GM20431 (cell line): ENCODE measurements at regions not wholly inside any gene's neighbourhood (a gene's known extent, or its start where the extent isn't known, plus 50 kb on each side); places are given as distances from the start of the nearest gene placed in this dataset.
"Not testable (repeated sequence)": the region's sequence is repeated elsewhere in the genome, so short reads cannot be mapped to it uniquely, and the experiment has no call there.

Experiments
- in situ Hi-C: fragments of 300-500 bp; cut with MseI, MboI; formaldehyde crosslinking; loops from one replicate; pipeline ENCODE4 v1.15.0; 2020; ENCODE audit warnings: low sequenced_read_pairs; ENCODE audit not compliant: unreplicated experiment

GRCh38 chr1:199612976-199613774 is 414.3 kb upstream of the NR5A2 start:
- in situ Hi-C loops: no loop called here

- in situ Hi-C loops: no loop called here
These were observed 410.6 kb upstream of the NR5A2 start for GRCh38 chr1:199616947-199617346.

- in situ Hi-C loops: no loop called here
These were observed 408.3 kb upstream of the NR5A2 start for GRCh38 chr1:199619223-199619622.

- in situ Hi-C loops: not testable (repeated sequence)
These were observed 401.3 kb upstream of the NR5A2 start for GRCh38 chr1:199626228-199626627.

GRCh38 chr1:199629624-199630023 is 397.9 kb upstream of the NR5A2 start:
- in situ Hi-C loops: no loop called here

DNA sequence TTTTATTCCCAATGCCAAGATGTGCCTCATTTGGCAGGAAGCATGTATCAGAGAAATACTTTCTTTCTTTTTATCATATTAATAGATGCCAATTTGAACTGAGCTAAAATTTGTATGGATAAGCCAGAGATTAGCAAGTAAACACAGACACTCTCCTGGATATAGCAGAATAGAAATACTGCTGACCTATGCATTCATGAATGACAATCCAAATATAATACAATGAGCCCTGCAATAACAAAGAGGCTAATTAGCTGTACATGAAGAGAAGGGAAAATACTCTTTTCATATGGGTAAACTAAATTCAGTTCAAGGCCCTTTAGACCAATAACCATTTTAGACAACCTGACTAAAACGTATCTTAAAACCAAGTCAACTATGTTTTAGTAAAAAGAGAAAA is 388.1 kb upstream of the NR5A2 start:
- in situ Hi-C loops: no loop called here

GRCh38 chr1:199641531-199641930 is 386.0 kb upstream of the NR5A2 start:
- in situ Hi-C loops: no loop called here

DNA sequence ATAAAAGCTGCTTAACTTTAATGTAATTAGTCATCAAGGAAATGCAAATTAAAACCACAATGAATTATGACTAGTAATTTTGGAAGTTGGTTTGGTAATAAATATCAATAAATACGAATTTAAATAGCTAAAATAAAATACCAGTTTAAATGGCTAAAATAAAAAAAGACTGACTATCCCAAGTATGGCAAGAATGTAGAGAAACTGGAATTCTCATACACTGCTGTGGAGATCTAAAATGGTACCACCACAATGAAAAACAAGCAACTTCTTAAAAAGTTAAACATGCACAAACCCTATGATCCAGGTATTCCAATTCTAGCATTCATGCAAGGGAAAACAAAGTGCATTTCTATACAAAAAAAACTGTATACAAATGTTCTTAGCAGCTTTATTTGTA is 382.6 kb upstream of the NR5A2 start:
- in situ Hi-C loops: no loop called here

- in situ Hi-C loops: no loop called here
These were observed 380.7 kb upstream of the NR5A2 start for GRCh38 chr1:199646761-199647160.

DNA sequence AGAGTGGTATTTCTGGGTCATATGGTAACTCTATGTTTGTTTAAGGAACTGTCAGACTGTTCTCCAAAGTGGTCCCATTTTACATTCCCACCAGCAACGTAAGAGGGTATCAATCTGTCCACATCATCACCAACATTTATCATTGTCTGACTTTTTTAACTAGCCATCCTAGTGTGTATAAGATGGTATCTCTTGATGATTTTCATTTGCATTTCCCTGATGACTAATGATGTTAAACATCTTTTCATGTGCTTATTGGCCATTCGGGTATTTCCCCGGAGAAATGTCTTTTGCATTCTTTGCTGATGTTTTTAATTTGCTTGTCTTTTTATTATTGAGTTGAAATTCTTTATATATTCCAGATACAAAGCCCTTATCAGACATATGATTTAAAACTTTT is 370.1 kb upstream of the NR5A2 start:
- in situ Hi-C loops: no loop called here

DNA sequence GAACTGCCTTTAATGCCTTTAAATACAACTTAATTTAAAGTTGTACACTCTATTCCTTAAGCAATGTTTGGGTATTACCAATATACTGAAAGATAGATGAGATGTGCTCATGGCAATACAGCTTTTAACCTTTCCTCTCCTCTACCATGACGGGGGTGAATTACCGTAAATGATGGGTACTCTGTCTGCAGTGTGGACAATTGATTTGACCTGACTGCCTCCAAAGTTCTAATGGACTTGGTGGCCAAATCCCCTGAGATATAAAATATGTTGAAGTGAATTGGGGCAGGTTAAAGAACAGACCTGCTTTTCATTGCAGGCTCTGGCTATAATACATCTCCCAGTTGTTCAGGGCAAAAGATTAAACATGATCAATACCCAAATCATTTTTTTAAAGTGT is 367.4 kb upstream of the NR5A2 start:
- in situ Hi-C loops: no loop called here

DNA sequence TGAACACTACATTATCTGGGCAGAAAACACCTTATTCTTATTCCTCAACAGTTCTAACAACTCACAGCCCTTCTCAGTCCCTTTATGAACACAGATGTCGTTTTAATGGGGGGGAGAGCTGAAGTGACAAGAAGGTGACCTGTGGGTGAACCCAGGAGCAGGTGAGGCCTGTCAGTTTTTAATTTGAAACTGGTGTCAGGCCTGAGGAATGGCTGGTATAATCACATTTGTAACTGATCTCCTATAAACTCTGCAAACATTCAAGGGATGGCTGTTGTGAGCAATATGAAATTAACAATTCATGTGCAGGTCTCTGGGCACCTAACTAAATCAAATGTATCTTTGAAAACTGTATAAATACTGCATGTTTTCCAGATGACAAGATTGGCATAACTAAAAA is 362.1 kb upstream of the NR5A2 start:
- in situ Hi-C loops: no loop called here

DNA sequence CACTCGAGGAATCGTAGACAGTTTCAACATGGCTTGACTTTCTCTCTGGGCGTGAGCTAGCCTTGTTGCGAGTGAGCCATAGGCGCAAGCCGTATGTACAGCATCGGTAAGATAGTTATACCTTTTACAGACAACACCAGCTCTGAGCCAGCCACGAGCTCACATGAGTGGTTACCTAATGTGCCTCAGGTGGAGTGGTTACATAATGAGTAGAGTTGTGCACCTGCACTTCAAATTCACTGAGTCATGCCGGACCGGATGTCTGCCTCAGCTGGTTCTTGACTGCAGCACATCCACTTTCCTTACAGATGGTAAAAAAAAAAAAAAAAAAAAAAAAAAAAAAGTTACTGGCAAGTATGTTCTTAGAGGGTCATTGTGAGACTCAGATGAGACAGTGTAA is 360.4 kb upstream of the NR5A2 start:
- in situ Hi-C loops: no loop called here

GRCh38 chr1:199669916-199670315 is 357.6 kb upstream of the NR5A2 start:
- in situ Hi-C loops: no loop called here

DNA sequence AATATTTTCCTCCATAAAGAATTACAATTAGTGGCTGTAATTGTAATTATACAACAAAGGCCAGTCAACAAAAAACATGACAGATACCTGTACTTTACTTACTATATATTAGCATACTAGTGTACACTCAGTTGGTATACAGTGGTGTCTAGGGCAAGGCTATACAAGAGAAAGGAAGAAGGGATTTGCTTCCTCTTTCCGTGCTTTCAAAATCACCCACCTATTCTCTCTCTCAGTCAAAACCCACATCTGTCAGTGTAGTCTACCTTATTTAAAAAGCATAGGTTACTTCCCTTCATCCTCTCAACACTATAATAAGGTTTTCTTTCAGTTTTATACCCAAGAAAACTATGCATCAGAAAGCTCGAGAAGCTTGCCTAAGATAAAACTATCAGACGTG is 355.8 kb upstream of the NR5A2 start:
- in situ Hi-C loops: no loop called here

- in situ Hi-C loops: loop anchor here (25.0 kb wide), 1 partner anchor 836 kb away; no protein-coding TSS in a partner anchor
These were observed 351.6 kb upstream of the NR5A2 start for GRCh38 chr1:199675937-199676336.

- in situ Hi-C loops: loop anchor here (25.0 kb wide), 1 partner anchor 834 kb away; no protein-coding TSS in a partner anchor
These were observed 348.7 kb upstream of the NR5A2 start for GRCh38 chr1:199678771-199679170.

DNA sequence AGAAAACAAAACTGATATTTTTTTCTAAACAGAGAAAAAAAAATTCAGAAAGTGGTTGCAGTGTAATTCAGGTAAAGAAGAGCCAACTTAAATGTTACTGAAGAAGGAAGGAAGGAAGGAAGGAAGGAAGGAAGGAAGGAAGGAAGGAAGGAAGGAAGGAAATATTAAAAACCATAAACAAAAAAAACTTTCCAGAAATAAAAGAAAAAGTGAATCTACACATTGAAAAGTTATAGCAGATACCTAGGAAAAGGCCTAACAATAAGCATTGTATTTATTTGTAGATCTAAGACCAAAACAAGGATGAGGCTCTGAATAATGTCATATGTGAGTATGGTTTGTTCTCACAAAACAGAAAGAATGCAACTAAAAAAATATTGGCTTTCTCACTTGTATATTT is 345.4 kb upstream of the NR5A2 start:
- in situ Hi-C loops: loop anchor here (25.0 kb wide), 1 partner anchor 830 kb away; no protein-coding TSS in a partner anchor

GRCh38 chr1:199684686-199685273 is 342.7 kb upstream of the NR5A2 start:
- in situ Hi-C loops: loop anchor here (25.0 kb wide), 1 partner anchor 828 kb away; no protein-coding TSS in a partner anchor

DNA sequence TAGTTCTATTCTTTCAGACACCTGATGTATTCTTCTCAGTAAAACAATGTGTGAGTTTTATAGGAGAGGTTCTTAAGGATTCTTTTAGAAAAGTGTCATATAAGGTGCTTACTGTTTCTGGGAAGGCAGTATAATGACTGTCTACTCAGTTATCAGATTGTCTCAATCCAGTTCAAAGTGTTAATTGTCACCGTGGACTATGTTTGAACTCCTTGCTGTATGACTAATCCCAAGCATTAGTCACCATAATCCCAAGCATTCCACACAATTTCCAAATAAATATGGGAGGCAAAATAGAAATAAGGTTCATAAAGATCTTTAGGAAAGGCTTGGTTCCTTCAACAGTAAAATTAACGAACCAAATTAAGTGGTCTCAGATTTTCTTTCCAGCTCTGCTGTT is 342.1 kb upstream of the NR5A2 start:
- in situ Hi-C loops: loop anchor here (25.0 kb wide), 1 partner anchor 827 kb away; no protein-coding TSS in a partner anchor

GRCh38 chr1:199687321-199687720 is 340.2 kb upstream of the NR5A2 start:
- in situ Hi-C loops: loop anchor here (25.0 kb wide), 1 partner anchor 825 kb away; no protein-coding TSS in a partner anchor
